Hepatocyte (in vitro differentiated cells): ENCODE measurements at regions not wholly inside any gene's neighbourhood (a gene's known extent, or its start where the extent isn't known, plus 50 kb on each side); places are given as distances from the start of the nearest gene placed in this dataset.
A peak's percentile ranks its signal among the peaks of the same experiment; 100 is the strongest.

ENCODE experiments used
- DNase-seq: peaks from one replicate; pipeline ENCODE4 v3.0.0-alpha.2; 2016; ENCODE audit warnings: low spot score
- H2AFZ ChIP-seq: fragments of 200-600 bp; sonication (generic); 2 replicates; pipeline ENCODE4 v1.6.0; 2016; ENCODE audit warnings: antibody characterized with exemption, mild to moderate bottlenecking
- H3K27ac ChIP-seq: fragments of 200-600 bp; sonication (generic); 2 replicates; pipeline ENCODE4 v1.5.1; 2016; ENCODE audit warnings: mild to moderate bottlenecking
- H3K27me3 ChIP-seq: fragments of 200-600 bp; sonication (generic); 2 replicates; pipeline ENCODE4 v1.6.1; 2016
- H3K36me3 ChIP-seq: fragments of 200-600 bp; sonication (generic); replicated peaks from 2 replicates; pipeline ENCODE4 v1.5.1; 2016; ENCODE audit warnings: low read depth; ENCODE audit not compliant: insufficient read depth
- H3K4me1 ChIP-seq: fragments of 200-600 bp; sonication (generic); 2 replicates; pipeline ENCODE4 v1.5.1; 2016; ENCODE audit warnings: mild to moderate bottlenecking, moderate library complexity; ENCODE audit not compliant: insufficient read depth
- H3K4me2 ChIP-seq: fragments of 200-600 bp; sonication (generic); 2 replicates; pipeline ENCODE4 v1.6.0; 2016
- H3K4me3 ChIP-seq: fragments of 200-600 bp; sonication (generic); 2 replicates; pipeline ENCODE4 v1.5.1; 2016; ENCODE audit warnings: mild to moderate bottlenecking
- H3K79me2 ChIP-seq: fragments of 200-600 bp; sonication (generic); 2 replicates; pipeline ENCODE4 v1.6.0; 2017; ENCODE audit warnings: mild to moderate bottlenecking
- H3K9me2 ChIP-seq: fragments of 200-600 bp; sonication (generic); replicated peaks from 2 replicates; pipeline ENCODE4 v1.6.0; 2017; ENCODE audit warnings: mild to moderate bottlenecking; ENCODE audit not compliant: insufficient read depth
- H3K9me3 ChIP-seq: fragments of 200-600 bp; sonication (generic); 2 replicates; pipeline ENCODE4 v1.5.1; 2016; ENCODE audit warnings: low read depth, mild to moderate bottlenecking
- H4K20me1 ChIP-seq: fragments of 200-600 bp; sonication (generic); 2 replicates; pipeline ENCODE4 v1.6.0; 2016; ENCODE audit warnings: mild to moderate bottlenecking; ENCODE audit not compliant: insufficient read depth, poor library complexity, severe bottlenecking
- CTCF ChIP-seq: fragments of 200-600 bp; sonication (generic); IDR thresholded peaks from 2 replicates; pipeline ENCODE4 v1.5.1; 2016; ENCODE audit warnings: antibody characterized with exemption, mild to moderate bottlenecking; ENCODE audit not compliant: poor library complexity
- EZH2 ChIP-seq: fragments of 200-600 bp; sonication (generic); IDR thresholded peaks from 2 replicates; pipeline ENCODE4 v1.6.1; 2016; ENCODE audit warnings: antibody characterized with exemption, mild to moderate bottlenecking, borderline replicate concordance
- EZH2phosphoT487 ChIP-seq: fragments of 200-600 bp; sonication (generic); IDR thresholded peaks from one replicate; pipeline ENCODE4 v1.6.1; 2018; ENCODE audit warnings: antibody characterized with exemption, mild to moderate bottlenecking, low read depth, moderate library complexity; ENCODE audit not compliant: unreplicated experiment, severe bottlenecking
- WGBS: methylation state at CpG from one replicate; pipeline ENCODE4 v1.1.6; 2016; ENCODE audit warnings: low lambda C conversion rate; ENCODE audit errors: missing lambda C conversion rate; 5-methylcytosine and 5-hydroxymethylcytosine counted together

- H3K4me2 ChIP-seq = no peak overlapping the region
- no peaks in the 10 kb centered on the region for H3K79me2 ChIP-seq
- no peaks in the 10 kb centered on the region for H3K4me1 ChIP-seq
- H3K9me3 ChIP-seq = no peaks in the 10 kb centered on the region
- H3K9me2 ChIP-seq = no peaks in the 10 kb centered on the region
- H3K36me3 ChIP-seq = no peaks in the 10 kb centered on the region
- TF ChIP-seq CTCF = no peak
- no peak for TF ChIP-seq EZH2phosphoT487
- TF ChIP-seq EZH2 = no peak
- no peak for DNase-seq
- no peak overlapping the region for H3K27ac ChIP-seq
- H2AFZ ChIP-seq = no peak overlapping the region
- WGBS = 35% methylated on average over 1 of the region's 1 CpG
- H4K20me1 ChIP-seq = no peaks in the 10 kb centered on the region
- no peaks in the 10 kb centered on the region for H3K27me3 ChIP-seq
- H3K4me3 ChIP-seq = no peak overlapping the region
These were observed 192.0 kb upstream of the POM121L12 start for GRCh38 chr7:52843436-52843835.

- Histone ChIP-seq H3K36me3 (no peaks in the 10 kb centered on the region), H2AFZ (no peak overlapping the region), H3K9me2 (no peaks in the 10 kb centered on the region), H4K20me1 (no peaks in the 10 kb centered on the region), H3K4me3 (no peak overlapping the region), H3K9me3 (no peaks in the 10 kb centered on the region), H3K79me2 (no peaks in the 10 kb centered on the region), H3K27ac (no peak overlapping the region), H3K4me1 (no peaks in the 10 kb centered on the region), H3K4me2 (no peak overlapping the region), H3K27me3 (no peaks in the 10 kb centered on the region)
- no peak for DNase-seq
- no peak for TF ChIP-seq EZH2phosphoT487
- TF ChIP-seq EZH2 = no peak
- TF ChIP-seq CTCF = no peak
- 65% methylated on average over 4 of the region's 4 CpGs for WGBS
These were observed 193.1 kb upstream of the POM121L12 start for GRCh38 chr7:52842202-52842900.

- no peaks in the 10 kb centered on the region for H3K79me2 ChIP-seq
- no peaks in the 10 kb centered on the region for H3K36me3 ChIP-seq
- no peak overlapping the region for H3K27ac ChIP-seq
- TF ChIP-seq EZH2 = no peak
- no peak for TF ChIP-seq EZH2phosphoT487
- TF ChIP-seq CTCF = no peak
- H2AFZ ChIP-seq = no peak overlapping the region
- DNase-seq = peak; percentile 7
- H4K20me1 ChIP-seq = no peaks in the 10 kb centered on the region
- H3K9me3 ChIP-seq = no peaks in the 10 kb centered on the region
- H3K9me2 ChIP-seq = no peaks in the 10 kb centered on the region
- peak overlapping the region; percentile 43 for H3K4me2 ChIP-seq
- H3K4me1 ChIP-seq = no peaks in the 10 kb centered on the region
- no peaks in the 10 kb centered on the region for H3K27me3 ChIP-seq
- no peak overlapping the region for H3K4me3 ChIP-seq
- 38% methylated on average over 1 of the region's 1 CpG for WGBS
These were observed 196.4 kb upstream of the POM121L12 start for GRCh38 chr7:52838981-52839411.
